GM21526 (cell line): ENCODE measurements at regions not wholly inside any gene's neighbourhood (a gene's known extent, or its start where the extent isn't known, plus 50 kb on each side); places are given as distances from the start of the nearest gene placed in this dataset.
A peak's percentile ranks its signal among the peaks of the same experiment; 100 is the strongest.
"Not testable (repeated sequence)": the region's sequence is repeated elsewhere in the genome, so short reads cannot be mapped to it uniquely, and the experiment has no call there.

Source experiments
- ATAC-seq: cut with Tn5 transposase; IDR thresholded peaks from one replicate; pipeline ENCODE4 v1.9.1; 2021; ENCODE audit warnings: moderate library complexity; ENCODE audit not compliant: unreplicated experiment, low FRiP score

DNA sequence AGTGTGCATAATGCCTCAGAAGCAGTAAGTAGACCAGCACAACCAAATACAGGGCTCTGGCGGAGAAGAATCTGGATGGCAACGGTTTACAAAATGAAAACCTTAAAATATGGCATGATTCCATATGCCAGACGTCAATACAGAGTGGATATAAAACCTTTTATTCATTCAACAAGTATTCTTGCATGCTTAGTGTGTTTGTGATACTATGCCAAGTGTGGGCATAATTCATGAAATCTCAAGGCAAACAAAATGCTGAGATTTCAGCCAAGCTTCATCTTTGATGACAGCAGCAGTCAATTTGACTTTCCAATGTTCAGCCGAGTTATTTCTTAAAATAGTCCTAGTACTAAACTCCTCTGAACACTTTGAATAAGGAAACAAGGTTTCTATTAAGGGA, 119.4 kb downstream of the CD24 start:
- ATAC-seq = no peak

DNA sequence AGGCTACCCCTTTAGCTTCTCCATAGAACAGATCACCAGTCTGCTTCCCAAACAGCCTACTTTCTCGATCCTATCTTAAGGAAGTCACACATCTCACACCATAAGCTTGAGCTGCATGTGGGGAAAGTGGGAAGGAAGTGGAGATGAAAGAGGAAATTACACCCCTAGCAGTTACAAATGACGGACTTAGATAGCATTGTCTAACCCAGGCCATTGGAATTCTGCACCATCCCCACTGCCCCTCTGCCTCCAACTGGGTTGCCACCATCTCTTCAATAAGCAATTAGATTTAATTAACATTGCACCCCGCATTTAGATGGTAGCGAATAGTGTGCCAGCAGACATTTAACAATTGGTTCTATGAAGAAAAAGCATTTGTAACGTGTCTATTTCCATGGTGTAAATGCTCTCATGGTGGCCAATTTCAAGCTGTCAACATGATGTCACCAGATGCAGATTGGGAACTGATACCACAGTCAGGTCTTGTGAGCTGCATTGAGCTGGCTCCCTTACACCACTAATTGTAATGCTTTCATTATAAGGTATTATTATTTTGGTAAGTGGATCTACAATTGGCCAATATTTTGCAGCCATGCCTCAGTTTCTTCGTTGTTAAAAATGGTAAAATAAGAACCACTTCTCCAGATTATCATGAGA, 124.7 kb downstream of the CD24 start:
- ATAC-seq = no peak

- ATAC-seq = no peak
These were observed 125.4 kb downstream of the CD24 start for GRCh38 chr6:106849120-106849519.

- ATAC-seq = peak; percentile 49
These were observed 127.4 kb downstream of the CD24 start for GRCh38 chr6:106847116-106847515.

DNA sequence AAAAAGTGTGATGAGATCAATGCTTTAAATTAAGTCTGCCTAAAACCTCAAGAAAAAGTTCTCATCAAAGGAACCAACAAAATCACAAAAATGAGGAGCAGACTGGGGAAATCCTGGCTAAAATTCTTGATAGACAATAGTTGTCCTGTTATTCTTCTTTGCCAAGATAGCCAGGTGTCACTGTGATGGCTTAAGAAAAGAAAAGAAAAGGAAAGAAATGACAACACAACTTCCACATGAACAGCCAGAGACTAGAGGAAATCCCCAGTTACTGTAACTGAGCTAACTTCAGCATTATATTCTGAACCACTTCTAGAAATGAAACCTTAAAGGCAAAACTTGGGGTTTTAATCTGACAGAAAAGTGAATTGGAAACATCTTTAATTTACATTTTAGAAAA, 129.6 kb downstream of the CD24 start:
- ATAC-seq = no peak

- no peak for ATAC-seq
These were observed 141.6 kb downstream of the CD24 start for GRCh38 chr6:106832766-106833510.

DNA sequence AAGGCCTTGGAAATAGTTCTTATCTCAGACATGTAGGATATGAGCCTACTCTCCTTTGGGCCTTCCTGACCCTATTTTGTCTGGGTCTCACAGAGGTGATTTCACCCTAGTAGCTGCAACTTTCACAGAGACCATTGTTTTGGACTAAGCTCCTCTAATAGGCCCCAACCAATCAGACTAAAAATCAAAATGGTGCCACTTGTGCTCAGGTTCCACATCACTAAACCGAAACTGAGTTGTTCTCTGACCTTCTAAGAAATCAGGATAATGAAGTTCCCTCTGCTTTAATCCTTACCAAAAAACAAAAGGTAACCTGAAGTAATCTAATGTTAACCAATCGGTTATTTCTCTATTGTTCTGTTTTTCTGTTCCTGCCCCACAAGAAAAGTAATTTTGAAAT, 143.6 kb downstream of the CD24 start:
- ATAC-seq = no peak

DNA sequence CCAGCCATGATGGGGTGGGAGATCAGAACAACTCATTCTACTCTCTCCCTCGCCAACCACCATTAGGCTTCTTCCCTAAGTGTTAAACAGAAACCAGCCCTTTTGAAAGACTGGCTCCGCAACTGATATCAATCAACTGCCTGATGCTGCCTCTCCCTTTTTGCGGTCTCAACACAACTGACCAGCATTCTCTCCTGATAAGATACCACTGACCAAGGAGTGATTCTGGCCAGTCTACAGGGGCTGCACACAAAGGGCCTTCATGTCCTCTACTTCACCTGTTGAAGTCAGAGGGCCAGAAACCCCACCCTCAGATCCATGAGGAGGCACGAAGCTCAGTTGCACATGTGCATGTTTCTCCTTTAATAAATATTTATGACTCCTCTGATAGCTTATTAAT, 145.1 kb downstream of the CD24 start:
- ATAC-seq = no peak

DNA sequence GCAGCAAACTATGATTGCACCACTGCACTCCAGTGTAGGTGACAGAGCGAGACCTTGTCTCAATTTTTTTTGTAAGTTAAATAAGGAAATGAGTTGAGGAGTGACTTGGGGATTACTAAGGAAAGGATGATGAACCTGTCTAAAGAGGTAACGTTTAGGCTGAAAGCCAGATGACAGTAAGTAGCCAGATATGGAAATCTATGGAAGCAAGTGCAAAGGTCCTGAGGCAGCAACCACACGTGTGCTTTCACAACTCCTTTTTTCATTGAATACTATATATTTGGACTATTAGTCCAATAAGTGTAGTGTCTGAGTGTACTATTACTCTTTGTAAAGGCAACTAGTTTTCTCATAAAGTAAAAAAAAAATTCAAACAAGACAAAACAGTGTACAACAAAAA, 147.4 kb downstream of the CD24 start:
- ATAC-seq = no peak

DNA sequence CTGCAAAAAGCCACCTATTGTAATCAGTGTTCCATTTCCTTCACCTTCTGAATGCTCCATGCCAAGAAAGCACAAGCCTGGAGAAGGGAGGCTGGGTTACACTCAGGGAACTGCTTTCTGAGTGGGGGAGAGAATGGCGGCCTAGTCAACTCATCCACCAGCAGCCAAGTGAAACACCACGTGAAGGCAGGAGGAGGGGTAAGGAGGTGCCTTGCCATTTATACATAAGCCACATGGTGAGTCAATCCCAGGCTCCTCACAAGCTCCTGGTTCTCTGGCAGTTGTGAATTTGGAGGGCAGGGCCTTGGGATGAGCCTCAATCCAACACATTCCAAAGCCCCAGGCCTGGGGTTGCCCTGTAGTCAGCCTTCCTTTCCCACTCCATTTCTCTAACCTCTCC, 149.4 kb downstream of the CD24 start:
- no peak for ATAC-seq

DNA sequence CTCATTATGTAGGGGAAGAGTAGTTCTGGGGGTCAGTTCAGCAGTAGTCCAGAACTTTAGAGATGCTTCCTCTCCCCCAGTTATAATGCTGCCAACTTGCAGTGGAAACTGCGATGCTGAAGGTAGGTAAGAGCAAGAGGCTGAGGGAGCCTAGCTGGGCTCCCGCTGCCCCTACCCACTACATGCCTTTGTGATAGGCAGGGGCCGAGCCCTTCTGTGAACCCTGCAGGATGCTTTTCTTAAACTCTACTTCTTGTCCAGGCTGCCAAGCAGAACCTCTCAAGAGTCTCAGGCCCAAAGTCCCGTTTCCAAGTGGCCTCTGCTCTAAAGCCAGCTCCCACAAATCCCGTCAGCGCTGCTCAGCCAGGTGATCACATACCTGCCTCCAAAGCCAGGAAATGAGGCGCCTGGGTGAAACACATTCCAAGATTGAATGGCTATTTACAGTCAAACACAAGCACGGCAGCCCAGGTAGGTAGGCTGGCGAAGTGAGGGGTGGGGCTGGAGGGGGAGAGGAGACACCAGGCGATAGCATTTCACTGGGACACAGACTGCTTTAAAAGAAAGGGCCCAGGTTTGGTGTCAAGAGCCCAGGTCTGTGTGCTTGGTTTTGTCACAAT, 150.7 kb downstream of the CD24 start:
- ATAC-seq = no peak

GRCh38 chr6:106823058-106823457, 151.5 kb downstream of the CD24 start:
- no peak for ATAC-seq

DNA sequence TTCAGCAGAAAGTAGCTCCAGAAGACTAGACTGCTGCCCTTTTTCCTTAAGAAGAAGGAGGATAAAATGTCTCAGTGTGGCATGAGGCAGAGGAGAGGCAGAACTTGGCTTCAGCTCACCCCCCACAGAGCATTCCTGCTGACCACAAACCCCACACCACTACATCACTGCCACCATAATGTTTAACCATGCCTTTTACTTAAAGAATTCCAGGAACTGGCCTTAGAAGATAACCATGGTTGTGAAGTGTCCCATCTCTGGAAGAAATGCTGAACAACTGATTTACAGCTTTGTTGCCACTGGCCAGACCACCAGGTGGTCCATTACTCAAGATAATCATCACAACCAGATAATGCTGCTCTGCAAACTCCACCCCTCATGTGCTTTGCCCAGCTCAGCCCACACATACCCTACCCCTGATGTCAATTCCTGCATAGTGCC, 154.1 kb downstream of the CD24 start:
- no peak for ATAC-seq

- no peak for ATAC-seq
These were observed 163.3 kb downstream of the CD24 start for GRCh38 chr6:106811088-106811686.

GRCh38 chr6:106808758-106809157, 165.8 kb downstream of the CD24 start:
- ATAC-seq = no peak

- no peak for ATAC-seq
These were observed 166.4 kb downstream of the CD24 start for GRCh38 chr6:106807947-106808611.

DNA sequence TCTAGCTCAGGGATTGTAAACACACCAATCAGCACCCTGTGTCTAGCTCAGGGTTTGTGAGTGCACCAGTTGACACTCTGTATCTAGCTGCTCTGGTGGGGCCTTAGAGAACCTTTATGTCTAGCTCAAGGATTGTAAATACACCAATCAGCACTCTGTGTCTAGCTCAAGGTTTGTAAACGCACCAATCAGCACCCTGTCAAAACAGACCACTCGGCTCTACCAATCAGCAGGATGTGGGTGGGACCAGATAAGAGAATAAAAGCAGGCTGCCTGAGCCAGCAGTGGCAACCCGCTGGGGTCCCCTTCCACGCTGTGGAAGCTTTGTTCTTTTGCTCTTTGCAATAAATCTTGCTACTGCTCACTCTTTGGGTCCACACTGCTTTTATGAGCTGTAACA, 168.3 kb downstream of the CD24 start:
- ATAC-seq = not testable (repeated sequence)

DNA sequence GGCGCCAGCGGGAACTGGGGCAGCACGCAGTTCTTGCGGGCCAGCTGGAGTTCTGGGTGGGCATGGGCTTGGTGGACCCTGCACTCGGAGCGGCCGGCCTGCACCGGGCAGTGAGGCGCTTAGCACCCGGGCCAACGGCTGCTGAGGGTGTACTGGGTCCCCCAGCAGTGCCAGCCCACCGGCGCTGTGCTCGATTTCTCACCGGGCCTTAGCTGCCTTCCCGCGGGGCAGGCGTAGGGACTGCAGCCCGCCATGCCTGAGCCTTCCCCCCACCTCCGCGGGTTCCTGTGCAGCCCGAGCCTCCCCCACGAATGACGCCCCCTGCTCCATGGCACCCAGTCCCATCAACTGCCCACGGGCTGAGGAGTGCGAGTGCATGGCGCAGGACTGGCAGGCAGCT, 168.8 kb downstream of the CD24 start:
- ATAC-seq = no peak

- ATAC-seq = no peak
These were observed 169.9 kb downstream of the CD24 start for GRCh38 chr6:106804346-106805335.

DNA sequence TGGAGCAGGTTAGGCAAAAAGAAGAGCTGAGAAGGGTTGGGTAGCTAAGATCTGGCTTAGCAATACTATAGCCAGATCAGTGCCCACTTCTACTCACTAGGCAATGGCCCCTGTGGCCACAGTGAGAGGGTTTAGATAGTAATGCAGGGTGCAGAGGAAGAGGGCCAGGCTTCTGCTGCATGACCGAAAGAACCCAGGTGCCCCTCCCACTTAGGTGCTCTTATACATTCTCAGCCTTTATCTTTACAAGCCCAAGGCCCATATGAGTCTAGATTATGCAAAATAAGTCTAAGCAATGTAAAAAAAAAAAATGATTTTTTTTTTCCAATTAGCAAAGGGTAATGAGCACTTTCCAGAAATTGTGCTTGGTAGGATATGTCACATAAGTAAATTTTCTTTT, 171.3 kb downstream of the CD24 start:
- no peak for ATAC-seq
